AML-193 (cell line): ENCODE measurements at regions not wholly inside any gene's neighbourhood (a gene's known extent, or its start where the extent isn't known, plus 50 kb on each side); places are given as distances from the start of the nearest gene placed in this dataset.
"Not testable (repeated sequence)": the region's sequence is repeated elsewhere in the genome, so short reads cannot be mapped to it uniquely, and the experiment has no call there.

Experiments used
- DNase-seq, 2 experiments: peaks; one replicate each; lab custom pipeline; 2025; lab: John Stamatoyannopoulos, UW

DNA sequence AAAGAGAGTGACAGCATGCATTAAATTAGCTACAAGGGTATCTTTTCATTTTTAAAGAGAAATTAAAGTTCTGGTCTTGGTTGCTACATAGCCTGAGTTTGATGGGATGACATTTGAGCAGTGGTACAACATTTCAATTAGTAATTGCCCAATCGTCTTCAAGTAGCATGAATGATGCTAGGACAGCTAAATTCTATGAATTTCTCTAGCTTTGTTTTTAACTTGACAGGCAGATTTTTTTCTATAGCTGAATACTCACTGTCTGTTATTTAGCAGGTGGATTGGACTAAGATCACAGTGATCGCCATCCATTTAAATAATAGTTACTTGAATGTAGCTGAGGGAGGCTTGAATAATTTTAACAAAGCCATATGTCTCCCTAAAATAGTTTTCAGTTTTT lies 162.2 kb downstream of the OXSM start:
- DNase-seq = no peak

GRCh38 chr3:25957026-25957425 lies 167.1 kb downstream of the OXSM start:
- DNase-seq = no peak

- DNase-seq = no peak
Measured at GRCh38 chr3:25960776-25961175, 170.9 kb downstream of the OXSM start.

- DNase-seq = no peak
Measured at GRCh38 chr3:25962255-25962654, 172.4 kb downstream of the OXSM start.

GRCh38 chr3:25964141-25964540 lies 174.3 kb downstream of the OXSM start:
- no peak for DNase-seq

GRCh38 chr3:25967385-25967784 lies 177.5 kb downstream of the OXSM start:
- DNase-seq = no peak

- no peak for DNase-seq
Measured at GRCh38 chr3:25971736-25972135, 181.8 kb downstream of the OXSM start.

DNA sequence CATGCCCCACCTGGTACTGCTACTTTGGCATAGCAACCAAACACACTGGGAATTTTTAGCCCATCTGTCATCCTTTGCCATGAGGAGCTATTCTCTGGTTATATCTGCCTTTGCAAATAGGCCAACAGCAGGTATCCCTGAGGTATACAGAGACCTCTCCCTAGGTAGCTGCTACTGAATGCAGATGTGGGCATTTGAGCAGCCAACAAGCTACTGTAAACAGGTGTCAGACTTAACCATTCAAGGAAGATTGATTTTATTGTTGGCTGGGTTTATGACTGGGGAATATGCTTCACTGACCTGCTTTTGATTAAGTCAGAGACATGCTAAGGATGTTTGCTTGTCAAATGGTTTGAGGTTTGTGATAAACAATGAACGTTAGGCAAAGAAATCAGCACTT lies 183.2 kb downstream of the OXSM start:
- DNase-seq = no peak

DNA sequence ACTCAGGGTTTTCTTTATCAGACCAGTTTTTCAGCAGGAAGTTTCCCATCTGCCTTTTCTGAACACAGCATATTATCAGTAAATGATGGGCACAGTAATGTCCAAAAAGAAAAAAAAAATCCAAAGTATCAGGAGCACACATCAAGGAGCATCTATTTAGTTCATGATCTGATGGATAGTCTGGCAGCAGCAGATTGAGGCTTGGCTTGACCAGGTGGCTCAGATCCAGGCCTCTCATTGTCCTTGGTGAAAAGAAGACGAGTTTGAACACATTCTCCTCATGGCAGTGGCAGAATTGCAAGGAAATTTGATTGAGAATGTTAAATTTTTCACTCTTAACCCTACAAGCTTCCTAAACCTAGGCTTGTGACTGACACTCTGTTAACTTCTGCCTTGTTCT lies 192.9 kb downstream of the OXSM start:
- DNase-seq = no peak

- DNase-seq = no peak
Measured at GRCh38 chr3:25985621-25986020, 195.7 kb downstream of the OXSM start.

GRCh38 chr3:25992606-25993005 lies 202.7 kb downstream of the OXSM start:
- no peak for DNase-seq

- no peak for DNase-seq
Measured at GRCh38 chr3:26004172-26004571, 214.3 kb downstream of the OXSM start.

- no peak for DNase-seq
Measured at GRCh38 chr3:26011276-26011675, 221.4 kb downstream of the OXSM start.

DNA sequence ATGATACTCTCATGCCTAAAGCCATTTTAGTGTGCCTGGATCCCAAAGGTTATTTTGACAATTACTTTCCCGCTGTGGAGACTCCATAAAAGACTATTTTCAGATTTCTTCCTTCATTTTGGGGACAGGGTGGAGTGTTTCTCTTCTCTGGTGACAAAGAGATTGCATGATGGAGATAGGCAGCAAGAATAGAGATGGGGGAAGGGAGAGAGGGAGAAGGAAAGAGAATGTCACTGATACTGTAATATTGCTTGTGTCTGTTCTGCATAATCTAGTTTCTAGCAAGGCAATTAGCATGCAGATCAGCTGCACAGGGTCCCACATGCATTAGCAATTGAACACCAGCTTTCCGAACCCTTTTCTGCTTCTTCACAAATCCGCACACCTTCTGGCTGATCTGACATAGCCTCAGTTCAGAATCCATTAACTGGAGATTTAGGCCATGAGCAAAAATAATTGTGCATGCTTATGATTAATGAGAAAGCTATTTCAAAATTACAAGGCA lies 222.4 kb downstream of the OXSM start:
- DNase-seq = no peak

GRCh38 chr3:26015752-26016151 lies 225.9 kb downstream of the OXSM start:
- DNase-seq = no peak

GRCh38 chr3:26018889-26019288 lies 229.0 kb downstream of the OXSM start:
- no peak for DNase-seq

- DNase-seq = not testable (repeated sequence)
Measured at GRCh38 chr3:26024206-26024605, 234.3 kb downstream of the OXSM start.

DNA sequence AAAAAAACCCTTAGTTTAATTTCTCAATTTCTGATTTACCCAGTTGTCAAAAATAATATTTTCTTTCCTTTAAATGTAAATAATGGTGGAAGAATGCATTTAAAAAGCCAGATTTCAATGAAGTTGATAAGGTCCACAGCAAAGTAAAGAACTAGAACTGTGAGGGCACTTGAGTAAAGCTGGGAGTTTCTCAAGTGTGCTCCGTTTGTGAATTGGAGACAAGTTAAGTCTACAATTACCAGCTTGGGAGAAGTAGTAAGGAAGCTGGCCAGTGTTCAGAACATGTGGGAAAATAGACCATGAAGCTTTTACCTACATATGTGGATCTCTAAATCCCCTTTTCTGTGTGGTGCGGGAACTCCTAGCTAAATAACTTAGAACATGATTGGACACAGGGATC lies 239.4 kb downstream of the OXSM start:
- no peak for DNase-seq

GRCh38 chr3:26042126-26042525 lies 252.2 kb downstream of the OXSM start:
- DNase-seq = not testable (repeated sequence)

GRCh38 chr3:26049951-26050350 lies 260.1 kb downstream of the OXSM start:
- no peak for DNase-seq

DNA sequence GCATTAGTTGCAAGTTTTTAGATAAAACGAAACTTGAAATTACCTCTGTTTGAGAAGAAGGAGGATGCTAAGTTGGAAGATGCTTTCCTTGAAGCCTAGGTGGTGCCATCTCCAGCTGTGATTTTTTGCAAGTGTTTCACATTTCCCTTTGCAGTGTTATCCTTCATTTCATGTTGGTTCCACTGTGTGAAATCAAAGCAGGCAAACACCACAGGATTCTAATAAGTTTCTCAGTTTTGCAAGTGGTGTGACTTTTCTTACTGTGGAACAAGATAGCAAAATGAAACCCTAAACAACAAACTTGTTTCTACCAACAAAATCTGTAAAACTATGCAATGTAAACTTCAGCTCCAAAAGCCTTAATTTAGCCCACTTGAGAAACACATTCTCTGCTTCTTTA lies 260.9 kb downstream of the OXSM start:
- DNase-seq = no peak

GRCh38 chr3:26058901-26059321 lies 269.0 kb downstream of the OXSM start:
- no peak for DNase-seq

- no peak for DNase-seq
Measured at GRCh38 chr3:26061947-26062346, 272.1 kb downstream of the OXSM start.

- DNase-seq = no peak
Measured at GRCh38 chr3:26064297-26064696, 274.4 kb downstream of the OXSM start.

DNA sequence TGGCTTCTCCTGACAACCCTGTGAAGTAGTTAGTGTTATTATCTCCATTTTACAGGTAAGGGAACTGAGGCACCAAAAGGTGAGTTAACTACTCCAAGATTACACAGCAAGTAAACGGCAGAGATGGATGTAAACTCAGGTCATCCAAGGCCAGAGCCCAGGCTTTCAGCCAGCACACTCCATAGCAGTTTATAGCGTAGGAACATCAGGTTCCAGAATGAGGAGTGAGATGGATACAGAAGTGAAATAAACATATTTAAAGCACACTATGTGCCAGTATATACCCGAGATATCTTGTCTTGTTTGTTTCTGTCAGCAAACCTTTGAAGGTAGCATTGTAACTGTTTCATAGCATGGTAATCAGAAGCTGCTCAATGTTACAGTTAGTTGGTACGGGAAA lies 279.0 kb downstream of the OXSM start:
- DNase-seq = no peak
